ENCODE measurements at regions not wholly inside any gene's neighbourhood (a gene's known extent, or its start where the extent isn't known, plus 50 kb on each side); places are given as distances from the start of the nearest gene placed in this dataset.
A peak's percentile ranks its signal among the peaks of the same experiment; 100 is the strongest.

GRCh38 chr3:35392187-35392586, 247.1 kb upstream of the ARPP21 start (continued):
- TF ChIP-seq ETS1 (IDR thresholded peaks at IDR 0.05) (no peak), REST (IDR thresholded peaks at IDR 0.05; ENCODE audit: unreplicated experiment) (no peak)

- H3K27me3 Mint-ChIP-seq (ENCODE audit: insufficient read depth, low read depth, poor library complexity) = no peaks in the 10 kb centered on the region
- no peak overlapping the region for H3K4me3 ChIP-seq
These were observed 245.2 kb upstream of the ARPP21 start for GRCh38 chr3:35393901-35394799.

More at GRCh38 chr3:35393901-35394799, 245.2 kb upstream of the ARPP21 start:
- Mint-ChIP-seq H3K36me3 (ENCODE audit: low read depth) (peaks cover 32% of the 10 kb centered on the region; the same call in 2 of the 3 replicates), H3K9me3 (peaks cover 43% of the 10 kb centered on the region), H3K4me1 (0 out of 3 replicates have a peak, but pooled peaks cover 2% of the 10 kb centered on the region), H3K27ac (no peak overlapping the region), H3K4me3 (no peak overlapping the region)
- Histone ChIP-seq H2AFZ (no peak overlapping the region), H3K27me3 (ENCODE audit: insufficient read depth) (no peaks in the 10 kb centered on the region), H3F3A (replicated peaks; ENCODE audit: low read depth) (no peaks in the 10 kb centered on the region), H3K36me3 (ENCODE audit: insufficient read depth) (no peaks in the 10 kb centered on the region), H3K9me2 (ENCODE audit: insufficient read depth) (0 out of 2 replicates have a peak, but pooled peaks cover 4% of the 10 kb centered on the region), H4K20me1 (replicated peaks; ENCODE audit: insufficient read depth) (no peaks in the 10 kb centered on the region), H3K4me1 (ENCODE audit: insufficient read depth) (no peaks in the 10 kb centered on the region), H3K79me2 (replicated peaks; ENCODE audit: insufficient read depth) (no peaks in the 10 kb centered on the region), H3K27ac (ENCODE audit: low read depth) (no peak overlapping the region), H3K4me2 (no peak overlapping the region)
- ATAC-seq (no peak), DNase-seq (ENCODE audit: low spot score) (peak; percentile 5)
- TF ChIP-seq POLR2AphosphoS5 (IDR thresholded peaks at IDR 0.05; ENCODE audit: low read depth) (no peak), ZNF331 (CRISPR knock-in tag; IDR thresholded peaks at IDR 0.05; ENCODE audit: low read depth) (no peak), REST (IDR thresholded peaks at IDR 0.05; ENCODE audit: unreplicated experiment) (no peak), EZH2 (IDR thresholded peaks at IDR 0.05; ENCODE audit: low read depth, unreplicated experiment) (no peak), EZH2phosphoT487 (IDR thresholded peaks at IDR 0.05; ENCODE audit: unreplicated experiment) (no peak), NANOG (IDR thresholded peaks at IDR 0.05; ENCODE audit: borderline replicate concordance) (no peak), ETS1 (IDR thresholded peaks at IDR 0.05) (no peak)

All from GM23338 (cell line).